GM12801 (cell line): ENCODE measurements at regions not wholly inside any gene's neighbourhood (a gene's known extent, or its start where the extent isn't known, plus 50 kb on each side); places are given as distances from the start of the nearest gene placed in this dataset.

Experiments used
- TF ChIP-seq, protein P1 (sequence below): IDR thresholded peaks from one replicate; pipeline ENCODE4 v1.5.1; 2011; ENCODE audit warnings: control low read depth; ENCODE audit not compliant: insufficient read length; ENCODE audit errors: extremely low read depth

DNA sequence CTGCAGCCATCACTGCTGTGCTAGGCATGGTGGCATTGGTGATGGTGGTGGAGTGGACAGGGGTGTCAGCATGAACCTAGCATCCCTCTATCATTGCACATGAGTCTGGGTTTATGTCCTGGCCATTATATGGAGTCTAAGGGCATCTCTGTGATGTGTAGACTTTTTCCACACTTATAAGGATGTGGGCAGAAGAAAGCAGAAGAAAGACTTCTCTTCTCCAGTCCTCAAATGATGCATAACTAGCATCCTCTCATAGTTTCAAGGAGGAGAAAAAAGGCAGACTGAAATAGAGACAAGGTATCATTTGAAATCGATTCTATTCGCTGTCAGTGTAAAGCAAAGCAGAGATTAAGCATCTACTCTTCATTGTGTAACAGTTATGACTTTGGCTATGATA, 140.0 kb upstream of the ATXN1 start:
- TF ChIP-seq, protein P1, sequence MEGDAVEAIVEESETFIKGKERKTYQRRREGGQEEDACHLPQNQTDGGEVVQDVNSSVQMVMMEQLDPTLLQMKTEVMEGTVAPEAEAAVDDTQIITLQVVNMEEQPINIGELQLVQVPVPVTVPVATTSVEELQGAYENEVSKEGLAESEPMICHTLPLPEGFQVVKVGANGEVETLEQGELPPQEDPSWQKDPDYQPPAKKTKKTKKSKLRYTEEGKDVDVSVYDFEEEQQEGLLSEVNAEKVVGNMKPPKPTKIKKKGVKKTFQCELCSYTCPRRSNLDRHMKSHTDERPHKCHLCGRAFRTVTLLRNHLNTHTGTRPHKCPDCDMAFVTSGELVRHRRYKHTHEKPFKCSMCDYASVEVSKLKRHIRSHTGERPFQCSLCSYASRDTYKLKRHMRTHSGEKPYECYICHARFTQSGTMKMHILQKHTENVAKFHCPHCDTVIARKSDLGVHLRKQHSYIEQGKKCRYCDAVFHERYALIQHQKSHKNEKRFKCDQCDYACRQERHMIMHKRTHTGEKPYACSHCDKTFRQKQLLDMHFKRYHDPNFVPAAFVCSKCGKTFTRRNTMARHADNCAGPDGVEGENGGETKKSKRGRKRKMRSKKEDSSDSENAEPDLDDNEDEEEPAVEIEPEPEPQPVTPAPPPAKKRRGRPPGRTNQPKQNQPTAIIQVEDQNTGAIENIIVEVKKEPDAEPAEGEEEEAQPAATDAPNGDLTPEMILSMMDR: no peak

DNA sequence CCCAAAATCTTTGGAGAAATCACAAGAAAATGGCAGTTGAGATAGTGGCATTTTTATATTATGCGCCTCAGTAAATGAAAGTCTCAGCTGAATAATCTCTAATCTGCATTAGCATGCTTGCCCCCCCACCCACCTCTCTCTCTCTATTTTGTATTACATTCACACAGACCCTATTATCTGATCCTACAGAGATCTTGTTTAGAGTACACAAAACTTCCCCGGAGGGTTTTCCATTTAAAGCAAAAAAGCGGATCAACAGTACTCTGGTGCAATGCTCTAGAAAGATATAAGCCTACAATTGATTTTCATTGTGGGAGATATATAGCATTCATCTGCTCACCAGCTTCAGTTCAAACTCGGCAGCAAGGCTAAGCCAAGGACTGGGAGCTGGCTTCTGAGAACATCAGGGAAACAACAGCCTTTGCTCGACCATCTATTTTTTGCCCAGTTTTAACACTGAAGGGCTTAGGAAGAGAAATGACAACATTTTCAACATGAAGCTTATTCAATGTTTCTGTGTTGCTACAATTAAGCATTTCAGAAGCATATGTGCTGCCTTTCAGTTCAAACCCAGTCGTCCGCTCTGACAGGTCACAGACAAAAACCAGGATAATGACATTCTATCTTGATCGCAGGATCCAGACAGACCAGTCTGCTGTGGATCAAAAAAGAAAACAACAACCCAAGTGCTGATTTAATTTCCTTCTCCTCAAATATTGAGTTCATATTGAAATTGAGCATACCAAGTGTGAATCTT, 137.6 kb upstream of the ATXN1 start:
- TF ChIP-seq, protein P1: no peak

DNA sequence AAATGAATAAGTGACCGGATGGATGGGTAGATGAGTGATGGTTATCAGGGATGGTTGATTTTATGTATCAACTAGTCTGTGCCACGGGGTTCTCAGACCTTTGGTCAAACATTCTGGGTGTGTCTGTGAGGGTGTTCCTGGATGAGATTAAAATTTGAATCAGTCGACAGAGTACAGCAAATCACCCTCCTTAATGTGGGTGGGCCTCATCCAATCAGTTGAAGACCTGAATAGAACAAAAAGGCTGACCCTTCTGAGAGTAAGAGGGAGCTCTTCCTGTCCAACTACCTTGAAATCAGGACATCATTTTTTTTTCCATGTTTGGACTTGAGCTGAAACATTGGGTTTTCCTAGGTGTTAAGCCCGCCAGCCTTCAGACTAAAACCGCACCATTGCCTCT, 136.4 kb upstream of the ATXN1 start:
- TF ChIP-seq, protein P1: no peak

DNA sequence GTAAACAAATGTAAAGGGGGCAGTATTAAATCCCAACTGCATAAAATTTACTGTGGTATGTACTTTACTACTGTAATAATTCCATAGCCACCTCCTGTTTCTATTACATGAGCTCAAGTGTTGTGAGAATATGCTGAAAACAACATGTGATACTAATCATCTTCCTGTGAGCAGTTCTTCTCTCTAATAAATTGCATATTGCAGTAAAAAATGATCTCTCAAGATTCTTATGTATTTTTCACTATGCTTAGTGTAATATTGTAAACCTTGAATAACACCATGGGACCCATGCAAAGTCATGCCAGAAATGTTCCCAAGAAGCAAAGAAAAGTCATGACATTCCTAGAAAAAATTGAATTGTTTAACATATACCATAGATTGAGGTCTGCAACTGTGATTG, 133.0 kb upstream of the ATXN1 start:
- TF ChIP-seq, protein P1: no peak

DNA sequence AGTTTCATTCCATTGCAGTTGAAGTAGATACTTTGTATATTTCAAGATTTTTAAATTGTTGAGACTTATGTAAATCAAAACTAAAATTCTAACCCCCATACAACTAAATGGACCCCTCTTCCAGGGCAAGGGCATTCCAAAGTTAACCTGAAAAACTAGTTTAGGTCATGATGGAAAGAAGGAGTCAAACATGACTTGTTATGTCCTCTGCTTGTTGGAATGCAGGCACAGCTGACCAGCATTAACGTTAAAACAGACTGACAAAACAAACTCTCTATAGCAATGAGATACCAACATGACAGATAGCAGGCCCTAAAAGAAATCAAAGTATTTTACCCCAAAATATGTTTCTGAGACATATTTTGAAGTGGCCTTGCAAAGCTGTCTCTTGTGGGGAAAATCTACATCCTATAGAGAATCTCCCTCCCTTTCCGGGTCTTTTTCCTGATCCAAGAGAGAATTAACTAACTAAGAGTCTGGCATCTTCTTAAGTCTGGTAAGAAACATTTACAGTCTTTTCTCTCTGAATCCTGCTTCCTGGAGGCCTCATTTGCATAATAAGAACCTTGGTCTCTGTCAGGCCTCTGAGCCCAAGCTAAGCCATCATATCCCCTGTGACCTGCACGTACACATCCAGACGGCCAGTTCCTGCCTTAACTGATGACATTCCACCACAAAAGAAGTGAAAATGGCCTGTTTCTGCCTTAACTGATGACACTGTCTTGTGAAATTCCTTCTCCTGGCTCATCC, 124.3 kb upstream of the ATXN1 start:
- TF ChIP-seq, protein P1: no peak

DNA sequence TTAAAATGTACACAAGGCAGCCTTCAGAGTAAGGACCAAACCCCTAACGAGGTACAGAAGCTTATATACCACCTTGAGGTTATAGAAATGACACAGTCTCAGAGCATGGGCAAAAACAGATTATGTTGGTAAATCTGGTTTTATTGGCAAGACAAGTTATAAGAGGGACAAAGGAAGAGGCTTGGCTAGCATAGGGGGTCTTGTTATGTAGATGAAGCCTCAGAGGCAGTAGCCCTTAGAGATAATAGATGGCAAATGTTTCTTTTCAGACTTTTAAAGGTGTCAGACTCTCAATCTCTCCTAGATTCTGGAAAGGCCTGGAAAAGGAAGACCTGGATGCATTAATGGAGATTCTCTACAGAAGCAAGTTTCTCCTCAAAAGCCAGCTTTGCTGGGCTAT, 123.3 kb upstream of the ATXN1 start:
- TF ChIP-seq, protein P1: no peak

DNA sequence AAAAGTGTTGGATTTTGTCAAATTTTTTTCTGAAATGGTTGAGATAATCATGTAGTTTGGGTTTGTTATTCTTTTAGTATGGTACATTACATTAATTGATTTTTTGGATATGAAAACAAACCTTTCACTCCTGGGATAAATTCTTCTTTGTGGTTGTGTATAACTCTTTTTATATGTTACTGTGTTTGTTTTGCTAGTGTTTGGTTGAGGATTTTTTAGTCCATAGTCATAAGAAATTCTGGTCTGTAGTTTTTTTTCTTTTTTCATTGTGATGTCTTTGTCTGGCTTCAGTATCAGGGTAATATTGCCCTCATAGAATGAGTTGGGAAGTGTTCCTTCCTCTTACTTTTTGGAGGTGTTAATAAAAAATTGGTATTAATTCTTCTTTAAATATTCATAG, 122.2 kb upstream of the ATXN1 start:
- TF ChIP-seq, protein P1: no peak
